HCT116 (cell line): ENCODE measurements at regions not wholly inside any gene's neighbourhood (a gene's known extent, or its start where the extent isn't known, plus 50 kb on each side); places are given as distances from the start of the nearest gene placed in this dataset.

Experiments used
- ATAC-seq: fragments of 200-7000 bp; cut with Tn5 transposase; 2 replicates; pipeline ENCODE4 v1.9.1; 2020; ENCODE audit warnings: mild to moderate bottlenecking, moderate library complexity
- BruUV-seq: library from RNA; stranded (reverse); fragments of 400-500 nt; replicated peaks from 2 replicates; lab custom pipeline; 2021; lab: Mats Ljungman, UMichigan
- CTCF ChIA-PET: fragments of 300-600 bp; sonication (Branson Sonifier 250); formaldehyde crosslinking; loops from one replicate; lab custom pipeline; 2021; ENCODE audit warnings: antibody characterized with exemption; lab: Charles Lee
- POLR2A ChIA-PET: fragments of 300-600, 350-600 bp; sonication (Branson Sonifier 250); formaldehyde crosslinking; loops from one replicate; lab custom pipeline; 2021; ENCODE audit warnings: antibody characterized with exemption; lab: Charles Lee
- RAD21 ChIA-PET, 2 experiments: fragments of 300-600 bp; sonication (Branson Sonifier 250); formaldehyde crosslinking; loops; one replicate each; lab custom pipeline; 2023; ENCODE audit warnings: low total read pairs in 2 of 2; ENCODE audit not compliant: uncharacterized antibody in 2 of 2, unreplicated experiment in 2 of 2, low non-redundant PET in 1 of 2; lab: Charles Lee
- DNase-seq: peaks from one replicate; pipeline ENCODE4 v3.0.0-alpha.2; 2010; ENCODE audit warnings: low read depth, low spot score
- H2AFZ ChIP-seq: fragments of 200-600 bp; shearing (Covaris generic), sonication (generic); 2 replicates; pipeline ENCODE4 v1.6.1; 2017; ENCODE audit warnings: low read depth, mixed run types, mixed read lengths, antibody characterized with exemption, low read length; ENCODE audit not compliant: poor library complexity, severe bottlenecking
- H3K27ac ChIP-seq: 2 replicates; pipeline ENCODE4 v1.5.1; 2012; ENCODE audit warnings: low read depth, low read length
- H3K27me3 ChIP-seq: fragments of 200-600 bp; sonication (generic); 2 replicates; pipeline ENCODE4 v1.6.1; 2016; ENCODE audit warnings: mixed run types, low read length, mixed read lengths; ENCODE audit not compliant: insufficient read depth
- H3K36me3 ChIP-seq, 2 experiments: fragments of 200-500 bp in 1 of 2; fragments of 200-600 bp in 1 of 2; sonication (Bioruptor generic) in 1 of 2; sonication (generic) in 1 of 2; 2 replicates each; pipeline versions ENCODE4 v1.5.1 to v1.6.1; 2014 to 2016; ENCODE audit warnings: low read length in 2 of 2, inconsistent platforms in 1 of 2, mixed read lengths in 1 of 2, mixed run types in 1 of 2; ENCODE audit not compliant: insufficient read depth in 2 of 2, control insufficient read depth in 1 of 2
- H3K4me1 ChIP-seq, 2 experiments: fragments of 200-600 bp in 1 of 2; sonication (generic) in 1 of 2; 2 replicates each; pipeline versions ENCODE4 v1.5.1 to v1.6.1; 2012 to 2017; ENCODE audit warnings: low read length in 2 of 2, inconsistent platforms in 1 of 2, mild to moderate bottlenecking in 1 of 2, mixed read lengths in 1 of 2, mixed run types in 1 of 2, moderate library complexity in 1 of 2; ENCODE audit not compliant: insufficient read depth in 2 of 2, control insufficient read depth in 1 of 2
- H3K4me2 ChIP-seq: fragments of 200-600 bp; sonication (generic); 2 replicates; pipeline ENCODE4 v1.6.1; 2017; ENCODE audit warnings: mixed run types, low read length, mixed read lengths
- H3K4me3 ChIP-seq, 2 experiments: fragments of 200-600 bp in 1 of 2; sonication (generic) in 1 of 2; replicated peaks in 1 of 2; 2 replicates each; pipeline ENCODE4 v1.5.1; 2011 to 2016; ENCODE audit warnings: low read length in 2 of 2, control low read depth in 1 of 2, low read depth in 1 of 2, mild to moderate bottlenecking in 1 of 2, mixed read lengths in 1 of 2, mixed run types in 1 of 2
- H3K79me2 ChIP-seq: fragments of 200-600 bp; sonication (generic); 2 replicates; pipeline ENCODE4 v1.6.1; 2017; ENCODE audit warnings: mild to moderate bottlenecking, mixed run types, low read length, moderate library complexity, mixed read lengths; ENCODE audit not compliant: insufficient read depth
- H3K9ac ChIP-seq: fragments of 200-600 bp; sonication (generic); 2 replicates; pipeline ENCODE4 v1.6.1; 2016; ENCODE audit warnings: low read length, mixed read lengths
- H3K9me2 ChIP-seq: fragments of 200-600 bp; sonication (generic), shearing (Covaris generic); 2 replicates; pipeline ENCODE4 v1.6.1; 2017; ENCODE audit warnings: mixed run types, mild to moderate bottlenecking, moderate library complexity; ENCODE audit not compliant: insufficient read depth
- H3K9me3 ChIP-seq, 2 experiments: fragments of 200-500 bp in 1 of 2; fragments of 200-600 bp in 1 of 2; sonication (Bioruptor generic) in 1 of 2; sonication (generic) in 1 of 2; 2 replicates each; pipeline ENCODE4 v1.6.1; 2014 to 2017; ENCODE audit warnings: low read length in 2 of 2, mixed read lengths in 2 of 2, inconsistent platforms in 1 of 2, low read depth in 1 of 2, mild to moderate bottlenecking in 1 of 2, mixed run types in 1 of 2, moderate library complexity in 1 of 2; ENCODE audit not compliant: control insufficient read depth in 1 of 2, insufficient read depth in 1 of 2
- H4K20me1 ChIP-seq: fragments of 200-600 bp; sonication (generic), shearing (Covaris generic); 2 replicates; pipeline ENCODE4 v1.6.1; 2017; ENCODE audit warnings: mixed run types, mild to moderate bottlenecking, moderate library complexity; ENCODE audit not compliant: insufficient read depth
- CBX3 ChIP-seq: IDR thresholded peaks from 2 replicates; pipeline ENCODE4 v1.6.1; 2012; ENCODE audit warnings: low read depth
- CEBPB ChIP-seq: IDR thresholded peaks from 2 replicates; pipeline ENCODE4 v1.6.1; 2012; ENCODE audit warnings: low read depth
- EGR1 ChIP-seq: IDR thresholded peaks from 2 replicates; pipeline ENCODE4 v1.6.1; 2012; ENCODE audit warnings: low read depth
- EZH2 ChIP-seq: fragments of 200-600 bp; sonication (generic); IDR thresholded peaks from 2 replicates; pipeline ENCODE4 v1.6.1; 2017; ENCODE audit warnings: antibody characterized with exemption, mixed run types
- EZH2phosphoT487 ChIP-seq: fragments of 200-600 bp; IDR thresholded peaks from 2 replicates; pipeline ENCODE4 v1.6.1; 2018; ENCODE audit warnings: antibody characterized with exemption, borderline replicate concordance
- JUND ChIP-seq: IDR thresholded peaks from 2 replicates; pipeline ENCODE4 v1.6.1; 2012
- POLR2AphosphoS5 ChIP-seq: IDR thresholded peaks from 2 replicates; pipeline ENCODE4 v1.6.1; 2011; ENCODE audit warnings: mild to moderate bottlenecking, low read depth, low read length, moderate library complexity
- SIN3A ChIP-seq: IDR thresholded peaks from 2 replicates; pipeline ENCODE4 v1.6.1; 2012; ENCODE audit warnings: low read depth
- SP1 ChIP-seq: IDR thresholded peaks from 2 replicates; pipeline ENCODE4 v1.6.1; 2012; ENCODE audit warnings: low read depth
- intact Hi-C: fragments of 100-400 bp; cut with micrococcal nuclease; formaldehyde crosslinking; loops from 2 replicates; pipeline ENCODE4 v1.10.0; 2022
- TF ChIP-seq, protein P1 (sequence below): IDR thresholded peaks from 2 replicates; pipeline ENCODE4 v1.6.1; 2012
- TF ChIP-seq, protein P2 (sequence below): IDR thresholded peaks from 2 replicates; pipeline ENCODE4 v1.6.1; 2011; ENCODE audit warnings: mild to moderate bottlenecking, low read length, moderate library complexity; ENCODE audit not compliant: insufficient replicate concordance; ENCODE audit errors: extremely low read depth
- TF ChIP-seq, protein P3 (sequence below): IDR thresholded peaks from 2 replicates; pipeline ENCODE4 v1.6.1; 2012

DNA sequence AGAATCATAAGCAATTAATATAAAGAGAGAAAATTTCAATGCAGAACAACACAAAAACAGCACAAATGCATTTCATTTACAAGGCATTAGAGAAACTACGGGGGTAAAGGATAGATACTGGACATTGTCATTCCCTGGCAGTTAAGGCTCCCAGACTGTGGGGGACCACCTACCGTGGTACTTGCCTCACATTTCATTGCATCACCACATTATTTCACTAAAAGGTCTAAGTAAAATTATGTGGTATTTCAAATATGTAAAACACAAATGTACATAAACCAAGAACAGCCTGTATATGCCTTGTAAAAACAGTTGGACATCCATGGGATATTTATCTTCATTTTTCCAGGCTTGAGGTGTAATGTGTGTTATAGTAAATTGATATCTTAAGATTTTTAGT, 571.2 kb upstream of the ZNF462 start:
- H3K79me2 ChIP-seq = no peaks in the 10 kb centered on the region
- RAD21 ChIA-PET = no interaction called here
- DNase-seq = no peak
- TF ChIP-seq, protein P1, sequence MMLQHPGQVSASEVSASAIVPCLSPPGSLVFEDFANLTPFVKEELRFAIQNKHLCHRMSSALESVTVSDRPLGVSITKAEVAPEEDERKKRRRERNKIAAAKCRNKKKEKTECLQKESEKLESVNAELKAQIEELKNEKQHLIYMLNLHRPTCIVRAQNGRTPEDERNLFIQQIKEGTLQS = no peak
- no peak for TF ChIP-seq SP1
- TF ChIP-seq POLR2AphosphoS5 = no peak
- TF ChIP-seq, all 23 proteins: peak for 0
- no peaks in the 10 kb centered on the region for H4K20me1 ChIP-seq
- H3K36me3 ChIP-seq = no peaks in the 10 kb centered on the region
- no peak overlapping the region for H3K9ac ChIP-seq
- H3K9me3 ChIP-seq = no peaks in the 10 kb centered on the region
- intact Hi-C loops = no loop called here
- no peak overlapping the region for H3K27ac ChIP-seq
- POLR2A ChIA-PET = no interaction called here
- H2AFZ ChIP-seq = no peak overlapping the region
- ATAC-seq = no peak
- H3K4me2 ChIP-seq = no peak overlapping the region
- no peak overlapping the region for H3K4me3 ChIP-seq
- H3K27me3 ChIP-seq = no peaks in the 10 kb centered on the region
- CTCF ChIA-PET = no interaction called here
- H3K4me1 ChIP-seq = no peaks in the 10 kb centered on the region
- no peaks in the 10 kb centered on the region for H3K9me2 ChIP-seq
- BruUV-seq = no TSS peak

DNA sequence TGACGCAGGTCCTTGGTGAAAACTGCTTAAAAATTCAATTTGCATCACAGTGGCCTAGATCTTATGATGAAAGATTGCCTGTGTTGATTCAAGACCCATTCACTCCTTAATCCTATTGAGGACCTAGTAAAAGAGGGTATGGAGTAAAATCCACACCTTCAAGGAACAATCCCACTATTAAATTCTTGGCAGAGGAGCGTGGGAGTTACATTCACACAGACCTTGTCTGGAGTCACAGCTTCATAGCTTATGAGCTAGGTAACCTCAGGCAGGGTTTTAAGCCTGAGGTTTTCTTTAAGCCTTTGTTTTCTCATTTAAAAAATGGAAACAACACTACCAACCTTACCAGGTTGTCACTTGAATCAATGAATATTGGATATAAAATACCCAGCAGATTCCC, 566.5 kb upstream of the ZNF462 start:
- Histone ChIP-seq H3K4me3 (no peak overlapping the region), H3K9me2 (no peaks in the 10 kb centered on the region), H3K79me2 (no peaks in the 10 kb centered on the region), H2AFZ (no peak overlapping the region), H4K20me1 (no peaks in the 10 kb centered on the region), H3K9ac (no peak overlapping the region), H3K4me1 (no peaks in the 10 kb centered on the region), H3K36me3 (no peaks in the 10 kb centered on the region), H3K9me3 (no peaks in the 10 kb centered on the region), H3K27me3 (no peaks in the 10 kb centered on the region), H3K27ac (no peak overlapping the region), H3K4me2 (no peak overlapping the region)
- no TSS peak for BruUV-seq
- ChIA-PET RAD21 (no interaction called here), CTCF (no interaction called here), POLR2A (no interaction called here)
- DNase-seq = no peak
- no peak for ATAC-seq
- intact Hi-C loops = no loop called here
- TF ChIP-seq SIN3A (no peak), POLR2AphosphoS5 (no peak), EZH2phosphoT487 (no peak), EGR1 (no peak), EZH2 (no peak), CEBPB (no peak), JUND (no peak), CBX3 (no peak)
- TF ChIP-seq, protein P2, sequence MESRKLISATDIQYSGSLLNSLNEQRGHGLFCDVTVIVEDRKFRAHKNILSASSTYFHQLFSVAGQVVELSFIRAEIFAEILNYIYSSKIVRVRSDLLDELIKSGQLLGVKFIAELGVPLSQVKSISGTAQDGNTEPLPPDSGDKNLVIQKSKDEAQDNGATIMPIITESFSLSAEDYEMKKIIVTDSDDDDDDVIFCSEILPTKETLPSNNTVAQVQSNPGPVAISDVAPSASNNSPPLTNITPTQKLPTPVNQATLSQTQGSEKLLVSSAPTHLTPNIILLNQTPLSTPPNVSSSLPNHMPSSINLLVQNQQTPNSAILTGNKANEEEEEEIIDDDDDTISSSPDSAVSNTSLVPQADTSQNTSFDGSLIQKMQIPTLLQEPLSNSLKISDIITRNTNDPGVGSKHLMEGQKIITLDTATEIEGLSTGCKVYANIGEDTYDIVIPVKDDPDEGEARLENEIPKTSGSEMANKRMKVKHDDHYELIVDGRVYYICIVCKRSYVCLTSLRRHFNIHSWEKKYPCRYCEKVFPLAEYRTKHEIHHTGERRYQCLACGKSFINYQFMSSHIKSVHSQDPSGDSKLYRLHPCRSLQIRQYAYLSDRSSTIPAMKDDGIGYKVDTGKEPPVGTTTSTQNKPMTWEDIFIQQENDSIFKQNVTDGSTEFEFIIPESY = no peak
- TF ChIP-seq, protein P3, sequence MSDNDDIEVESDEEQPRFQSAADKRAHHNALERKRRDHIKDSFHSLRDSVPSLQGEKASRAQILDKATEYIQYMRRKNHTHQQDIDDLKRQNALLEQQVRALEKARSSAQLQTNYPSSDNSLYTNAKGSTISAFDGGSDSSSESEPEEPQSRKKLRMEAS = no peak
- TF ChIP-seq, all 23 proteins: peak for 0
